ENCODE measurements at regions not wholly inside any gene's neighbourhood (a gene's known extent, or its start where the extent isn't known, plus 50 kb on each side); places are given as distances from the start of the nearest gene placed in this dataset.

- Histone ChIP-seq H3K4me3 (ENCODE audit: low read depth, low read length, poor library complexity, severe bottlenecking) (no peak overlapping the region), H3K27ac (ENCODE audit: low read depth, low read length, poor library complexity, severe bottlenecking) (no peak overlapping the region), H3K36me3 (ENCODE audit: insufficient read depth, low read length, poor library complexity, severe bottlenecking) (no peaks in the 10 kb centered on the region), H3K27me3 (replicated peaks; ENCODE audit: insufficient read depth, low read depth, low read length, poor library complexity) (no peaks in the 10 kb centered on the region), H3K4me1 (ENCODE audit: insufficient read depth, low read length, poor library complexity, severe bottlenecking) (no peaks in the 10 kb centered on the region), H3K9me3 (ENCODE audit: low read depth, low read length, poor library complexity, severe bottlenecking) (no peaks in the 10 kb centered on the region)
- no TSS peak for BruUV-seq (replicated peaks)
- CTCF ChIA-PET, result no interaction called here
- intact Hi-C loops (cut with micrococcal nuclease; ENCODE audit: unreplicated experiment), result no loop called here
- no peak for TF ChIP-seq EZH2 (IDR thresholded peaks at IDR 0.05; ENCODE audit: borderline replicate concordance, low read depth, low read length, poor library complexity, severe bottlenecking)
- no peak for TF ChIP-seq CTCF (conservative IDR thresholded peaks at IDR 0.05; ENCODE audit: low read depth, low read length)
- POLR2A ChIA-PET (ENCODE audit: low non-redundant PET), result no interaction called here
- no peak for DNase-seq (ENCODE audit: low spot score)
Observed at GRCh38 chr3:71994203-71994602, 209.3 kb upstream of the PROK2 start.

- ChIA-PET POLR2A (ENCODE audit: low non-redundant PET) (no interaction called here), CTCF (no interaction called here)
- H3K27ac ChIP-seq (ENCODE audit: low read depth, low read length, poor library complexity, severe bottlenecking), result no peak overlapping the region
- H3K4me1 ChIP-seq (ENCODE audit: insufficient read depth, low read length, poor library complexity, severe bottlenecking), result peaks cover 5% of the 10 kb centered on the region
- intact Hi-C loops (cut with micrococcal nuclease; ENCODE audit: unreplicated experiment), result no loop called here
- H3K36me3 ChIP-seq (ENCODE audit: insufficient read depth, low read length, poor library complexity, severe bottlenecking), result no peaks in the 10 kb centered on the region
- no peaks in the 10 kb centered on the region for H3K9me3 ChIP-seq (ENCODE audit: low read depth, low read length, poor library complexity, severe bottlenecking)
- no TSS peak for BruUV-seq (replicated peaks)
- no peak overlapping the region for H3K4me3 ChIP-seq (ENCODE audit: low read depth, low read length, poor library complexity, severe bottlenecking)
- no peaks in the 10 kb centered on the region for H3K27me3 ChIP-seq (replicated peaks; ENCODE audit: insufficient read depth, low read depth, low read length, poor library complexity)
- DNase-seq (ENCODE audit: low spot score), result no peak
- TF ChIP-seq EZH2 (IDR thresholded peaks at IDR 0.05; ENCODE audit: borderline replicate concordance, low read depth, low read length, poor library complexity, severe bottlenecking) (no peak), CTCF (conservative IDR thresholded peaks at IDR 0.05; ENCODE audit: low read depth, low read length) (no peak)
Observed at GRCh38 chr3:71991681-71992080, 206.7 kb upstream of the PROK2 start.

GRCh38 chr3:71991046-71991445 lies 206.1 kb upstream of the PROK2 start:
- H3K36me3 ChIP-seq (ENCODE audit: insufficient read depth, low read length, poor library complexity, severe bottlenecking), result no peaks in the 10 kb centered on the region
- no peak for TF ChIP-seq CTCF (conservative IDR thresholded peaks at IDR 0.05; ENCODE audit: low read depth, low read length)
- no peak for TF ChIP-seq EZH2 (IDR thresholded peaks at IDR 0.05; ENCODE audit: borderline replicate concordance, low read depth, low read length, poor library complexity, severe bottlenecking)
- no peaks in the 10 kb centered on the region for H3K9me3 ChIP-seq (ENCODE audit: low read depth, low read length, poor library complexity, severe bottlenecking)
- intact Hi-C loops (cut with micrococcal nuclease; ENCODE audit: unreplicated experiment), result no loop called here
- peaks cover 5% of the 10 kb centered on the region for H3K4me1 ChIP-seq (ENCODE audit: insufficient read depth, low read length, poor library complexity, severe bottlenecking)
- no TSS peak for BruUV-seq (replicated peaks)
- no peak overlapping the region for H3K4me3 ChIP-seq (ENCODE audit: low read depth, low read length, poor library complexity, severe bottlenecking)
- H3K27ac ChIP-seq (ENCODE audit: low read depth, low read length, poor library complexity, severe bottlenecking), result no peak overlapping the region
- ChIA-PET CTCF (no interaction called here), POLR2A (ENCODE audit: low non-redundant PET) (no interaction called here)
- H3K27me3 ChIP-seq (replicated peaks; ENCODE audit: insufficient read depth, low read depth, low read length, poor library complexity), result no peaks in the 10 kb centered on the region
- DNase-seq (ENCODE audit: low spot score), result no peak
